K562 (cell line): ENCODE measurements at regions not wholly inside any gene's neighbourhood (a gene's known extent, or its start where the extent isn't known, plus 50 kb on each side); places are given as distances from the start of the nearest gene placed in this dataset.

Experiments used
- ASH1L ChIP-seq: fragments of 450-650 bp; IDR thresholded peaks from 2 replicates; pipeline ENCODE4 v1.6.1; 2018; ENCODE audit warnings: borderline replicate concordance, mild to moderate bottlenecking, low read depth; ENCODE audit not compliant: partially characterized antibody
- BCOR ChIP-seq: fragments of 450-650 bp; IDR thresholded peaks from 2 replicates; pipeline ENCODE4 v1.6.1; 2016
- BRD4 ChIP-seq: fragments of 200-600 bp; sonication (generic); IDR thresholded peaks from 2 replicates; pipeline ENCODE4 v1.6.1; 2017; ENCODE audit warnings: inconsistent platforms
- CUX1 ChIP-seq: fragments of 200-800 bp; sonication (Bioruptor generic); IDR thresholded peaks from 2 replicates; pipeline ENCODE4 v1.6.1; 2016; ENCODE audit warnings: missing genetic modification characterization, missing compliant biosample characterization
- EHMT2 ChIP-seq: fragments of 450-650 bp; IDR thresholded peaks from 2 replicates; pipeline ENCODE4 v1.6.1; 2018; ENCODE audit warnings: antibody characterized with exemption
- ELF4 ChIP-seq: fragments of 450-650 bp; formaldehyde crosslinking; IDR thresholded peaks from 2 replicates; pipeline ENCODE4 v1.4.0; 2022; ENCODE audit warnings: missing genetic modification characterization
- ETV1 ChIP-seq: fragments of 450-650 bp; conservative IDR thresholded peaks from 2 replicates; pipeline ENCODE4 v1.6.1; 2016; ENCODE audit warnings: missing genetic modification characterization, control low read depth, low read depth, missing compliant biosample characterization
- GMEB1 ChIP-seq: fragments of 250-450 bp; sonication (Bioruptor Pico); IDR thresholded peaks from 2 replicates; pipeline ENCODE4 v1.4.0; 2020; ENCODE audit warnings: mild to moderate bottlenecking
- HDGF ChIP-seq: fragments of 450-650 bp; IDR thresholded peaks from 2 replicates; pipeline ENCODE4 v1.6.1; 2016
- NRF1 ChIP-seq, 2 experiments: fragments of 450-650 bp; IDR thresholded peaks in 1 of 2; conservative IDR thresholded peaks in 1 of 2; 2 replicates each; pipeline ENCODE4 v1.6.1; 2014; ENCODE audit warnings: mild to moderate bottlenecking in 2 of 2
- PBX2 ChIP-seq, 2 experiments: IDR thresholded peaks in 1 of 2; conservative IDR thresholded peaks in 1 of 2; 2 replicates each; pipeline ENCODE4 v1.6.1; 2016; ENCODE audit warnings: low read depth in 2 of 2, mild to moderate bottlenecking in 1 of 2, missing compliant biosample characterization in 1 of 2, missing genetic modification characterization in 1 of 2, moderate library complexity in 1 of 2
- TF ChIP-seq, protein P1 (sequence below): sonication (generic); formaldehyde crosslinking; IDR thresholded peaks from 2 replicates; pipeline ENCODE4 v1.8.1; 2023; ENCODE audit warnings: mild to moderate bottlenecking, missing genetic modification reagents

- TF ChIP-seq PBX2 (CRISPR knock-in tag; IDR thresholded peaks at IDR 0.05; ENCODE audit: low read depth) (no peak), PBX2 (tag; conservative IDR thresholded peaks at IDR 0.05; ENCODE audit: low read depth) (peak; percentile 76), HDGF (peak; percentile 75; the same call in 1 of the 2 replicates), ETV1 (tag) (peak; percentile 46; the same call in 1 of the 2 replicates), GMEB1 (CRISPR knock-in tag) (no peak), NRF1 (conservative IDR thresholded peaks at IDR 0.05 in 1 of 2, IDR thresholded peaks at IDR 0.05 in 1 of 2) (no peak), CUX1 (CRISPR knock-in tag) (0 out of 2 replicates have a peak, but pooled peaks have one; percentile 56), ASH1L (peak; percentile 73), BCOR (0 out of 2 replicates have a peak, but pooled peaks have one; percentile 53), BRD4 (0 out of 2 replicates have a peak, but pooled peaks have one; percentile 37), ELF4 (CRISPR knock-in tag) (peak; percentile 87), EHMT2 (no peak)
- TF ChIP-seq, protein P1, sequence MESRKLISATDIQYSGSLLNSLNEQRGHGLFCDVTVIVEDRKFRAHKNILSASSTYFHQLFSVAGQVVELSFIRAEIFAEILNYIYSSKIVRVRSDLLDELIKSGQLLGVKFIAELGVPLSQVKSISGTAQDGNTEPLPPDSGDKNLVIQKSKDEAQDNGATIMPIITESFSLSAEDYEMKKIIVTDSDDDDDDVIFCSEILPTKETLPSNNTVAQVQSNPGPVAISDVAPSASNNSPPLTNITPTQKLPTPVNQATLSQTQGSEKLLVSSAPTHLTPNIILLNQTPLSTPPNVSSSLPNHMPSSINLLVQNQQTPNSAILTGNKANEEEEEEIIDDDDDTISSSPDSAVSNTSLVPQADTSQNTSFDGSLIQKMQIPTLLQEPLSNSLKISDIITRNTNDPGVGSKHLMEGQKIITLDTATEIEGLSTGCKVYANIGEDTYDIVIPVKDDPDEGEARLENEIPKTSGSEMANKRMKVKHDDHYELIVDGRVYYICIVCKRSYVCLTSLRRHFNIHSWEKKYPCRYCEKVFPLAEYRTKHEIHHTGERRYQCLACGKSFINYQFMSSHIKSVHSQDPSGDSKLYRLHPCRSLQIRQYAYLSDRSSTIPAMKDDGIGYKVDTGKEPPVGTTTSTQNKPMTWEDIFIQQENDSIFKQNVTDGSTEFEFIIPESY (CRISPR knock-in tag), result 0 out of 2 replicates have a peak, but pooled peaks have one; percentile 34
Observed at GRCh38 chr7:131007439-131008330, 273.7 kb upstream of the KLF14 start (continued).
